Vagina (tissue), 2 donors: ENCODE measurements at regions not wholly inside any gene's neighbourhood (a gene's known extent, or its start where the extent isn't known, plus 50 kb on each side); places are given as distances from the start of the nearest gene placed in this dataset.

ENCODE experiments used
- DNase-seq, 2 donors: peaks; one replicate each; pipeline ENCODE4 v3.0.0-alpha.2; 2017; ENCODE audit errors: extremely low spot score in 2 of 2
- H3K27ac ChIP-seq: fragments of 200-600 bp; sonication (generic); one replicate; pipeline ENCODE4 v1.5.1; 2019
- H3K27me3 ChIP-seq: fragments of 200-600 bp; sonication (generic); one replicate; pipeline ENCODE4 v1.5.1; 2019
- H3K36me3 ChIP-seq, 2 donors: fragments of 200-600 bp; sonication (generic); one replicate each; pipeline ENCODE4 v1.5.1; 2017 to 2019
- H3K4me1 ChIP-seq: fragments of 200-600 bp; sonication (generic); one replicate; pipeline ENCODE4 v1.5.1; 2019
- H3K4me3 ChIP-seq, 2 donors: fragments of 200-600 bp; sonication (generic); 1 replicate in 1 of 2; 2 replicates in 1 of 2; pipeline ENCODE4 v1.5.1; 2016 to 2019
- H3K9me3 ChIP-seq: fragments of 200-600 bp; sonication (generic); one replicate; pipeline ENCODE4 v1.5.1; 2019
- CTCF ChIP-seq, 3 experiments: fragments of 450-650 bp in 2 of 3; fragments of 200-600 bp in 1 of 3; sonication (generic) in 1 of 3; IDR thresholded peaks; one replicate each; pipeline ENCODE4 v1.5.1; 2017 to 2019; ENCODE audit warnings: antibody characterized with exemption in 3 of 3, mild to moderate bottlenecking in 2 of 3, moderate library complexity in 2 of 3
- POLR2A ChIP-seq, 2 donors: fragments of 450-650 bp; IDR thresholded peaks; one replicate each; pipeline ENCODE4 v1.6.1; 2017; ENCODE audit warnings: antibody characterized with exemption in 2 of 2, mild to moderate bottlenecking in 2 of 2, moderate library complexity in 2 of 2
- POLR2AphosphoS5 ChIP-seq, 2 donors: sonication (generic); formaldehyde crosslinking; IDR thresholded peaks; one replicate each; pipeline ENCODE4 v1.9.0; 2017; ENCODE audit warnings: antibody characterized with exemption in 2 of 2, mild to moderate bottlenecking in 2 of 2, low read depth in 1 of 2; ENCODE audit not compliant: insufficient read depth in 1 of 2
- intact Hi-C: fragments of 100-400 bp; cut with DNase I; formaldehyde crosslinking; loops from one replicate; pipeline ENCODE4 v1.15.1; 2023

GRCh38 chrX:107566604-107567262, 61.6 kb upstream of the PRPS1 start:
- intact Hi-C loops, result no loop called here
- Histone ChIP-seq H3K27me3 (no peaks in the 10 kb centered on the region), H3K4me1 (no peaks in the 10 kb centered on the region), H3K9me3 (no peaks in the 10 kb centered on the region), H3K4me3 (no peak overlapping the region), H3K36me3 (no peaks in the 10 kb centered on the region), H3K27ac (no peak overlapping the region)
- DNase-seq, result no peak
- TF ChIP-seq CTCF (IDR thresholded peaks at IDR 0.05), result no peak
- TF ChIP-seq POLR2A (IDR thresholded peaks at IDR 0.05), result no peak
- TF ChIP-seq POLR2AphosphoS5 (IDR thresholded peaks at IDR 0.05; ENCODE audit: insufficient read depth in 1 of 2, low read depth in 1 of 2), result no peak

GRCh38 chrX:107567370-107567769, 60.9 kb upstream of the PRPS1 start:
- no peak overlapping the region for H3K27ac ChIP-seq
- intact Hi-C loops, result no loop called here
- H3K9me3 ChIP-seq, result no peaks in the 10 kb centered on the region
- H3K4me3 ChIP-seq, result no peak overlapping the region
- no peaks in the 10 kb centered on the region for H3K36me3 ChIP-seq
- TF ChIP-seq CTCF (IDR thresholded peaks at IDR 0.05) (no peak), POLR2A (IDR thresholded peaks at IDR 0.05) (no peak), POLR2AphosphoS5 (IDR thresholded peaks at IDR 0.05; ENCODE audit: insufficient read depth in 1 of 2, low read depth in 1 of 2) (no peak)
- no peaks in the 10 kb centered on the region for H3K27me3 ChIP-seq
- no peak for DNase-seq
- H3K4me1 ChIP-seq, result no peaks in the 10 kb centered on the region

- Histone ChIP-seq H3K27ac (no peak overlapping the region), H3K9me3 (no peaks in the 10 kb centered on the region), H3K36me3 (no peaks in the 10 kb centered on the region), H3K4me1 (no peaks in the 10 kb centered on the region), H3K27me3 (no peaks in the 10 kb centered on the region), H3K4me3 (no peak overlapping the region)
- DNase-seq, result no peak
- no peak for TF ChIP-seq POLR2A (IDR thresholded peaks at IDR 0.05)
- TF ChIP-seq POLR2AphosphoS5 (IDR thresholded peaks at IDR 0.05; ENCODE audit: insufficient read depth in 1 of 2, low read depth in 1 of 2), result no peak
- no peak for TF ChIP-seq CTCF (IDR thresholded peaks at IDR 0.05)
- intact Hi-C loops, result no loop called here
Observed at GRCh38 chrX:107571296-107571998, 56.9 kb upstream of the PRPS1 start.

GRCh38 chrX:107573016-107573415, 55.3 kb upstream of the PRPS1 start:
- DNase-seq, result no peak
- no peak overlapping the region for H3K4me3 ChIP-seq

More at GRCh38 chrX:107573016-107573415, 55.3 kb upstream of the PRPS1 start:
- Histone ChIP-seq H3K4me1 (no peaks in the 10 kb centered on the region), H3K36me3 (no peaks in the 10 kb centered on the region), H3K9me3 (no peaks in the 10 kb centered on the region), H3K27ac (no peak overlapping the region), H3K27me3 (no peaks in the 10 kb centered on the region)
- intact Hi-C loops, result no loop called here
- TF ChIP-seq POLR2A (IDR thresholded peaks at IDR 0.05) (no peak), CTCF (IDR thresholded peaks at IDR 0.05) (no peak), POLR2AphosphoS5 (IDR thresholded peaks at IDR 0.05; ENCODE audit: insufficient read depth in 1 of 2, low read depth in 1 of 2) (no peak)
